GM12878 (cell line): ENCODE measurements at regions not wholly inside any gene's neighbourhood (a gene's known extent, or its start where the extent isn't known, plus 50 kb on each side); places are given as distances from the start of the nearest gene placed in this dataset.
"Not testable (repeated sequence)": the region's sequence is repeated elsewhere in the genome, so short reads cannot be mapped to it uniquely, and the experiment has no call there.

Experiments used
- ATAC-seq: fragments of 200-7000 bp; cut with Tn5 transposase; 3 replicates; pipeline ENCODE4 v1.9.1; 2020; ENCODE audit warnings: mild to moderate bottlenecking, moderate library complexity
- BruUV-seq: library from RNA; stranded (reverse); fragments of 400-500 nt; replicated peaks from 2 replicates; lab custom pipeline; 2021; lab: Mats Ljungman, UMichigan
- CTCF ChIA-PET: fragments of 300-600 bp; sonication (Branson Sonifier 250); formaldehyde crosslinking; extraction: SDS; loops from one replicate; lab custom pipeline; 2021; ENCODE audit warnings: inconsistent platforms; lab: Yijun Ruan, JAX
- POLR2A ChIA-PET: fragments of 350-600 bp; formaldehyde crosslinking; extraction: SDS; loops from one replicate; lab custom pipeline; 2021; ENCODE audit warnings: inconsistent platforms; lab: Charles Lee
- RAD21 ChIA-PET: fragments of 300-600 bp; sonication (Branson Sonifier 250); formaldehyde crosslinking; loops from one replicate; lab custom pipeline; 2023; ENCODE audit warnings: antibody characterized with exemption; ENCODE audit not compliant: unreplicated experiment; lab: Charles Lee
- SMC1A ChIA-PET: fragments of 300-600 bp; sonication (Branson Sonifier 250); formaldehyde crosslinking; loops from one replicate; lab custom pipeline; 2023; ENCODE audit not compliant: unreplicated experiment, uncharacterized antibody; lab: Charles Lee
- DNase-seq: peaks from one replicate; pipeline ENCODE4 v3.0.0-alpha.2; 2011; ENCODE audit warnings: low read depth, low spot score
- FAIRE-seq: peaks from 3 replicates; lab custom pipeline; 2011; peaks lifted over from hg19 to GRCh38; lab: Jason Lieb, UNC
- H2AFZ ChIP-seq: 2 replicates; pipeline ENCODE4 v1.6.0; 2011; ENCODE audit warnings: low read depth, low read length, control low read depth; ENCODE audit not compliant: control insufficient read depth
- H3K27ac ChIP-seq: 2 replicates; pipeline ENCODE4 v1.5.1; 2011; ENCODE audit warnings: control low read depth; ENCODE audit not compliant: control insufficient read depth, insufficient read depth
- H3K27me3 ChIP-seq, 2 experiments: replicated peaks in 1 of 2; 2 replicates each; pipeline versions ENCODE4 v1.6.0 to v1.6.1; 2011; ENCODE audit warnings: low read length in 1 of 2; ENCODE audit not compliant: control insufficient read depth in 2 of 2, insufficient read depth in 2 of 2
- H3K36me3 ChIP-seq, 2 experiments: 2 replicates each; pipeline ENCODE4 v1.5.1; 2011; ENCODE audit warnings: low read length in 1 of 2; ENCODE audit not compliant: control insufficient read depth in 2 of 2, insufficient read depth in 2 of 2
- H3K4me1 ChIP-seq: 2 replicates; pipeline ENCODE4 v1.6.1; 2011; ENCODE audit warnings: mild to moderate bottlenecking, low read length, moderate library complexity, mixed read lengths; ENCODE audit not compliant: control insufficient read depth, insufficient read depth
- H3K4me2 ChIP-seq: 2 replicates; pipeline ENCODE4 v1.6.0; 2011; ENCODE audit warnings: control low read depth; ENCODE audit not compliant: control insufficient read depth, insufficient read depth
- H3K4me3 ChIP-seq: fragments of 200-600 bp; sonication (generic); 2 replicates; pipeline ENCODE4 v1.5.1; 2016
- H3K79me2 ChIP-seq: 2 replicates; pipeline ENCODE4 v1.6.0; 2011; ENCODE audit warnings: low read length; ENCODE audit not compliant: control insufficient read depth, insufficient read depth
- H3K9ac ChIP-seq: 2 replicates; pipeline ENCODE4 v1.8.0; 2011; ENCODE audit warnings: low read length, control low read depth, mixed read lengths; ENCODE audit not compliant: control insufficient read depth, insufficient read depth
- H3K9me3 ChIP-seq: replicated peaks from 3 replicates; pipeline ENCODE4 v1.5.1; 2011; ENCODE audit warnings: mild to moderate bottlenecking, low read length; ENCODE audit not compliant: control insufficient read depth, insufficient read depth
- H4K20me1 ChIP-seq: 2 replicates; pipeline ENCODE4 v1.6.0; 2011; ENCODE audit not compliant: control insufficient read depth, insufficient read depth
- FOXK2 ChIP-seq: fragments of 450-650 bp; IDR thresholded peaks from 2 replicates; pipeline ENCODE4 v1.6.1; 2017; ENCODE audit warnings: mild to moderate bottlenecking, moderate library complexity
- FOXM1 ChIP-seq: IDR thresholded peaks from 2 replicates; pipeline ENCODE4 v1.6.1; 2012; ENCODE audit warnings: low read depth, mild to moderate bottlenecking, inconsistent platforms, low read length, moderate library complexity
- YBX1 ChIP-seq: fragments of 450-650 bp; IDR thresholded peaks from 2 replicates; pipeline ENCODE4 v1.6.1; 2016; ENCODE audit warnings: antibody characterized with exemption
- ZBED1 ChIP-seq: IDR thresholded peaks from 2 replicates; pipeline ENCODE4 v1.6.1; 2016; ENCODE audit warnings: borderline replicate concordance
- WGBS: methylation state at CpG from one replicate; pipeline ENCODE4 v1.1.6; 2016; ENCODE audit warnings: low lambda C conversion rate; ENCODE audit not compliant: insufficient replicate concordance, insufficient coverage; ENCODE audit errors: missing lambda C conversion rate; 5-methylcytosine and 5-hydroxymethylcytosine counted together
- in situ Hi-C: fragments of 300-500 bp; cut with MboI; formaldehyde crosslinking; loops from 9 replicates; pipeline ENCODE4 v1.14.3; 2018; ENCODE audit warnings: mixed read lengths
- intact Hi-C: fragments of 100-400 bp; cut with micrococcal nuclease; formaldehyde crosslinking; loops from one replicate; pipeline ENCODE4 v1.14.2; 2022; ENCODE audit not compliant: unreplicated experiment
- TF ChIP-seq, protein P1 (sequence below): fragments of 450-650 bp; IDR thresholded peaks from 2 replicates; pipeline ENCODE4 v1.6.1; 2016; ENCODE audit warnings: mild to moderate bottlenecking

GRCh38 chr4:103842076-103842475, 122.3 kb upstream of the TACR3 start:
- Histone ChIP-seq H3K9ac (no peak overlapping the region), H3K4me1 (no peaks in the 10 kb centered on the region), H4K20me1 (no peaks in the 10 kb centered on the region), H3K9me3 (no peaks in the 10 kb centered on the region), H3K36me3 (no peaks in the 10 kb centered on the region), H3K27me3 (no peaks in the 10 kb centered on the region), H3K4me2 (no peak overlapping the region), H3K79me2 (no peaks in the 10 kb centered on the region), H2AFZ (no peak overlapping the region), H3K4me3 (no peak overlapping the region), H3K27ac (no peak overlapping the region)
- in situ Hi-C loops (no loop called here), intact Hi-C loops (no loop called here)
- ChIA-PET SMC1A (no interaction called here), RAD21 (no interaction called here), POLR2A (no interaction called here), CTCF (interaction anchor here (0.7 kb wide), 1 partner anchor 31 kb away, joined by 4 read pairs; no protein-coding TSS in a partner anchor)
- no TSS peak for BruUV-seq
- no peak for DNase-seq
- FAIRE-seq, result no peak
- no peak for ATAC-seq
- whole genome bisulfite sequencing, result 5% methylated on average over 1 of the region's 1 CpG
- TF ChIP-seq ZBED1 (no peak), YBX1 (no peak), FOXK2 (no peak), FOXM1 (no peak)
- TF ChIP-seq, protein P1, sequence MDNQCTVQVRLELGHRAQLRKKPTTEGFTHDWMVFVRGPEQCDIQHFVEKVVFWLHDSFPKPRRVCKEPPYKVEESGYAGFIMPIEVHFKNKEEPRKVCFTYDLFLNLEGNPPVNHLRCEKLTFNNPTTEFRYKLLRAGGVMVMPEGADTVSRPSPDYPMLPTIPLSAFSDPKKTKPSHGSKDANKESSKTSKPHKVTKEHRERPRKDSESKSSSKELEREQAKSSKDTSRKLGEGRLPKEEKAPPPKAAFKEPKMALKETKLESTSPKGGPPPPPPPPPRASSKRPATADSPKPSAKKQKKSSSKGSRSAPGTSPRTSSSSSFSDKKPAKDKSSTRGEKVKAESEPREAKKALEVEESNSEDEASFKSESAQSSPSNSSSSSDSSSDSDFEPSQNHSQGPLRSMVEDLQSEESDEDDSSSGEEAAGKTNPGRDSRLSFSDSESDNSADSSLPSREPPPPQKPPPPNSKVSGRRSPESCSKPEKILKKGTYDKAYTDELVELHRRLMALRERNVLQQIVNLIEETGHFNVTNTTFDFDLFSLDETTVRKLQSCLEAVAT, result no peak

DNA sequence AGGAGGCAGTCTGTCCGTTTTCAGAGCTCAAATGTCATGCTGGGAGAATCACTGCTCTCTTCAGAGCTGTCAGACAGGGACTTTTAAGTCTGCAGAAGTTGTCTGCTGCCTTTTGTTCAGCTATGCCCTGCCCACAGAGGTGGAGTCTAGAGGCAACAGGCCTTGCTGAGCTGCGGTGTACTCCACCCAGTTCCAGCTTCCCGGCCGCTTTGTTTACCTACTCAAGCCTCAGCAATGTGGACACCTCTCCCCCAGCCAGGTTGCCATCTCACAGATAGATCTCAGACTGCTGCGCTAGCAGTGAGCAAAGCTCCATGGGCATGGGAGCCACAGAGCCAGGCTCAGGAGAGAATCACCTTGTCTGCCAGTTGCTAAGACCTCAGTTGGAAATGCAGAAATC, 90.5 kb upstream of the TACR3 start:
- H3K9me3 ChIP-seq, ATAC-seq, H3K79me2 ChIP-seq, H3K36me3 ChIP-seq, H3K4me1 ChIP-seq, POLR2A ChIA-PET, H3K4me3 ChIP-seq, H3K27me3 ChIP-seq, H2AFZ ChIP-seq, H3K9ac ChIP-seq, BruUV-seq, DNase-seq, H3K4me2 ChIP-seq, intact Hi-C loops, RAD21 ChIA-PET, H4K20me1 ChIP-seq, H3K27ac ChIP-seq, FAIRE-seq, in situ Hi-C loops: not testable (repeated sequence)
- 55% methylated on average over 5 of the region's 5 CpGs for WGBS
- SMC1A ChIA-PET, result interaction anchor here (1.0 kb wide), 1 partner anchor 14 kb away, joined by 3 read pairs; no protein-coding TSS in a partner anchor
- CTCF ChIA-PET, result interaction anchor here (1.2 kb wide), 1 partner anchor 22 kb away, joined by 3 read pairs; no protein-coding TSS in a partner anchor
